GM12878 (cell line): ENCODE measurements at regions not wholly inside any gene's neighbourhood (a gene's known extent, or its start where the extent isn't known, plus 50 kb on each side); places are given as distances from the start of the nearest gene placed in this dataset.

Source experiments
- ATAC-seq: fragments of 200-7000 bp; cut with Tn5 transposase; 3 replicates; pipeline ENCODE4 v1.9.1; 2020; ENCODE audit warnings: mild to moderate bottlenecking, moderate library complexity
- BruUV-seq: library from RNA; stranded (reverse); fragments of 400-500 nt; replicated peaks from 2 replicates; lab custom pipeline; 2021; lab: Mats Ljungman, UMichigan
- CTCF ChIA-PET: fragments of 300-600 bp; sonication (Branson Sonifier 250); formaldehyde crosslinking; extraction: SDS; loops from one replicate; lab custom pipeline; 2021; ENCODE audit warnings: inconsistent platforms; lab: Yijun Ruan, JAX
- POLR2A ChIA-PET: fragments of 350-600 bp; formaldehyde crosslinking; extraction: SDS; loops from one replicate; lab custom pipeline; 2021; ENCODE audit warnings: inconsistent platforms; lab: Charles Lee
- RAD21 ChIA-PET: fragments of 300-600 bp; sonication (Branson Sonifier 250); formaldehyde crosslinking; loops from one replicate; lab custom pipeline; 2023; ENCODE audit warnings: antibody characterized with exemption; ENCODE audit not compliant: unreplicated experiment; lab: Charles Lee
- SMC1A ChIA-PET: fragments of 300-600 bp; sonication (Branson Sonifier 250); formaldehyde crosslinking; loops from one replicate; lab custom pipeline; 2023; ENCODE audit not compliant: unreplicated experiment, uncharacterized antibody; lab: Charles Lee
- DNase-seq: peaks from one replicate; pipeline ENCODE4 v3.0.0-alpha.2; 2011; ENCODE audit warnings: low read depth, low spot score
- FAIRE-seq: peaks from 3 replicates; lab custom pipeline; 2011; peaks lifted over from hg19 to GRCh38; lab: Jason Lieb, UNC
- H2AFZ ChIP-seq: 2 replicates; pipeline ENCODE4 v1.6.0; 2011; ENCODE audit warnings: low read depth, low read length, control low read depth; ENCODE audit not compliant: control insufficient read depth
- H3K27ac ChIP-seq: 2 replicates; pipeline ENCODE4 v1.5.1; 2011; ENCODE audit warnings: control low read depth; ENCODE audit not compliant: control insufficient read depth, insufficient read depth
- H3K27me3 ChIP-seq, 2 experiments: replicated peaks in 1 of 2; 2 replicates each; pipeline versions ENCODE4 v1.6.0 to v1.6.1; 2011; ENCODE audit warnings: low read length in 1 of 2; ENCODE audit not compliant: control insufficient read depth in 2 of 2, insufficient read depth in 2 of 2
- H3K36me3 ChIP-seq, 2 experiments: 2 replicates each; pipeline ENCODE4 v1.5.1; 2011; ENCODE audit warnings: low read length in 1 of 2; ENCODE audit not compliant: control insufficient read depth in 2 of 2, insufficient read depth in 2 of 2
- H3K4me1 ChIP-seq: 2 replicates; pipeline ENCODE4 v1.6.1; 2011; ENCODE audit warnings: mild to moderate bottlenecking, low read length, moderate library complexity, mixed read lengths; ENCODE audit not compliant: control insufficient read depth, insufficient read depth
- H3K4me2 ChIP-seq: 2 replicates; pipeline ENCODE4 v1.6.0; 2011; ENCODE audit warnings: control low read depth; ENCODE audit not compliant: control insufficient read depth, insufficient read depth
- H3K4me3 ChIP-seq: fragments of 200-600 bp; sonication (generic); 2 replicates; pipeline ENCODE4 v1.5.1; 2016
- H3K79me2 ChIP-seq: 2 replicates; pipeline ENCODE4 v1.6.0; 2011; ENCODE audit warnings: low read length; ENCODE audit not compliant: control insufficient read depth, insufficient read depth
- H3K9ac ChIP-seq: 2 replicates; pipeline ENCODE4 v1.8.0; 2011; ENCODE audit warnings: low read length, control low read depth, mixed read lengths; ENCODE audit not compliant: control insufficient read depth, insufficient read depth
- H3K9me3 ChIP-seq: replicated peaks from 3 replicates; pipeline ENCODE4 v1.5.1; 2011; ENCODE audit warnings: mild to moderate bottlenecking, low read length; ENCODE audit not compliant: control insufficient read depth, insufficient read depth
- H4K20me1 ChIP-seq: 2 replicates; pipeline ENCODE4 v1.6.0; 2011; ENCODE audit not compliant: control insufficient read depth, insufficient read depth
- IRF4 ChIP-seq: IDR thresholded peaks from 2 replicates; pipeline ENCODE4 v1.6.1; 2011; ENCODE audit warnings: low read depth, low read length
- MEF2A ChIP-seq: IDR thresholded peaks from 2 replicates; pipeline ENCODE4 v1.6.1; 2011; ENCODE audit warnings: low read depth, mild to moderate bottlenecking, low read length, moderate library complexity; ENCODE audit not compliant: insufficient read depth
- MLLT1 ChIP-seq: fragments of 450-650 bp; IDR thresholded peaks from 2 replicates; pipeline ENCODE4 v1.6.1; 2016; ENCODE audit warnings: mild to moderate bottlenecking
- NR2F1 ChIP-seq: fragments of 450-650 bp; conservative IDR thresholded peaks from 2 replicates; pipeline ENCODE4 v1.6.1; 2017; ENCODE audit warnings: mild to moderate bottlenecking
- SMAD5 ChIP-seq: IDR thresholded peaks from 2 replicates; pipeline ENCODE4 v1.6.1; 2016; ENCODE audit warnings: antibody characterized with exemption, low read depth
- ZBTB4 ChIP-seq: fragments of 450-650 bp; formaldehyde crosslinking; IDR thresholded peaks from 2 replicates; pipeline ENCODE4 v1.4.0; 2022; ENCODE audit warnings: mild to moderate bottlenecking, moderate library complexity
- WGBS: methylation state at CpG from one replicate; pipeline ENCODE4 v1.1.6; 2016; ENCODE audit warnings: low lambda C conversion rate; ENCODE audit not compliant: insufficient replicate concordance, insufficient coverage; ENCODE audit errors: missing lambda C conversion rate; 5-methylcytosine and 5-hydroxymethylcytosine counted together
- in situ Hi-C: fragments of 300-500 bp; cut with MboI; formaldehyde crosslinking; loops from 9 replicates; pipeline ENCODE4 v1.14.3; 2018; ENCODE audit warnings: mixed read lengths
- intact Hi-C: fragments of 100-400 bp; cut with micrococcal nuclease; formaldehyde crosslinking; loops from one replicate; pipeline ENCODE4 v1.14.2; 2022; ENCODE audit not compliant: unreplicated experiment

- no peak for TF ChIP-seq ZBTB4
- TF ChIP-seq MEF2A: no peak
- TF ChIP-seq IRF4: no peak
- TF ChIP-seq NR2F1: no peak
Observed at GRCh38 chr3:124586126-124587052, 143.9 kb upstream of the UMPS start (continued).

GRCh38 chr3:124587053-124587408 lies 143.2 kb upstream of the UMPS start:
- no peak for DNase-seq
- no peak for FAIRE-seq
- Histone ChIP-seq H3K4me3 (no peak overlapping the region), H2AFZ (no peak overlapping the region), H3K27ac (no peak overlapping the region), H3K9ac (no peak overlapping the region), H3K4me2 (no peak overlapping the region)
- TF ChIP-seq MLLT1 (0 out of 2 replicates have a peak, but pooled peaks have one; percentile 48), SMAD5 (no peak)
- TF ChIP-seq, all 136 proteins: peak for 1
- POLR2A ChIA-PET: interaction anchor here (1.0 to 1.5 kb wide), 5 partner anchors 10 to 65 kb away, joined by 3 to 5 read pairs (median 3); no protein-coding TSS in a partner anchor
- BruUV-seq: no TSS peak
- Histone ChIP-seq H3K79me2 (no peaks in the 10 kb centered on the region), H3K4me1 (peaks cover 9% of the 10 kb centered on the region), H3K36me3 (no peaks in the 10 kb centered on the region), H4K20me1 (no peaks in the 10 kb centered on the region), H3K9me3 (no peaks in the 10 kb centered on the region), H3K27me3 (peaks cover 3 to 10% of the 10 kb centered on the region in 2 experiments; a peak in 2 of 4 replicates)
- intact Hi-C loops: loop anchor here (5.0 kb wide), 1 partner anchor 65 kb away; no protein-coding TSS in a partner anchor
- no peak for ATAC-seq
- SMC1A ChIA-PET: interaction anchor here (1.0 to 1.9 kb wide), 4 partner anchors 9 to 63 kb away, joined by 3 to 8 read pairs (median 5); no protein-coding TSS in a partner anchor
- CTCF ChIA-PET: interaction anchor here (1.0 to 1.9 kb wide), 4 partner anchors 16 to 49 kb away, joined by 3 to 5 read pairs (median 4); no protein-coding TSS in a partner anchor
- 74% methylated on average over 3 of the region's 3 CpGs for WGBS
- in situ Hi-C loops: no loop called here
- RAD21 ChIA-PET: interaction anchor here (1.0 to 6.0 kb wide), 4 partner anchors 10 to 31 kb away, joined by 3 to 21 read pairs (median 7); no protein-coding TSS in a partner anchor
